ENCODE measurements at regions not wholly inside any gene's neighbourhood (a gene's known extent, or its start where the extent isn't known, plus 50 kb on each side); places are given as distances from the start of the nearest gene placed in this dataset.

DNA sequence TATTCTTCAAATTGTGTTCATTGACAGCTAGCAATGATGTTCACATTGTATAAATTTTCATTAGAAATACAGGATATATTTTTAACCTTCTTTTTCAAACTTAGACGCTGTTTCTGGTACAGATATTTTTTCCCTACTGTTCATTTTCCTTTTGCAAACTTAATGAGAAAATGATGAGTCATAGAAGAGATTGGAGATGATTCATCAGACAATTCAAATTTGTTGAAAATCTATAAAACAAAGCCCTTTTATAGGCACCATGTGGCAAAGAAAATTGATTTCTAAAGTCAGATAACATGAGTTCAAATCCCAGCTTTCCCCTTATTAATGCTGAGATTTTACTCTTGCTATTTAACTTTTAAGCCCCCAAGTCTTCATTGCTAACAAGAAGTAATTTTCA lies 728.8 kb upstream of the DDX18 start:
- H3K9me3 ChIP-seq (ENCODE audit: insufficient read depth in 2 of 2, low read depth in 1 of 2, low read length in 1 of 2): no peaks in the 10 kb centered on the region
- no peak overlapping the region for H3K9ac ChIP-seq (replicated peaks in 1 of 4; ENCODE audit: extremely low read depth in 1 of 4, low read depth in 3 of 4, low read length in 3 of 4)
- H2BK120ac ChIP-seq (replicated peaks; ENCODE audit: low read depth, low read length): no peak overlapping the region
- no peak overlapping the region for H2BK15ac ChIP-seq (ENCODE audit: low read length)
- no peaks in the 10 kb centered on the region for H4K20me1 ChIP-seq (replicated peaks in 1 of 2; ENCODE audit: control insufficient read depth in 1 of 2, insufficient read depth in 2 of 2, low read length in 2 of 2)
- H3K56ac ChIP-seq (replicated peaks; ENCODE audit: insufficient read length, low read depth, low read length): no peak overlapping the region
- H3K4me1 ChIP-seq (replicated peaks in 1 of 4; ENCODE audit: control insufficient read depth in 3 of 4, insufficient read depth in 4 of 4, low read length in 3 of 4): peaks cover 2 to 11% (median 9%) of the 10 kb centered on the region in 4 experiments; a peak in 3 of 7 replicates
- H4K91ac ChIP-seq (replicated peaks; ENCODE audit: insufficient read length, low read length): no peak overlapping the region
- no peak overlapping the region for H3K27ac ChIP-seq (ENCODE audit: low read depth, low read length)
- no peaks in the 10 kb centered on the region for H3K23me2 ChIP-seq (ENCODE audit: low read depth, low read length)
- POLR2A ChIA-PET (ENCODE audit: partially characterized antibody): no interaction called here
- FAIRE-seq: no peak
- H4K8ac ChIP-seq (ENCODE audit: extremely low read depth, insufficient read depth, low read length): no peak overlapping the region
- H3K14ac ChIP-seq (ENCODE audit: insufficient read length): no peak overlapping the region
- H3K4ac ChIP-seq (replicated peaks; ENCODE audit: insufficient read length, low read depth, low read length): no peak overlapping the region
- H3K36me3 ChIP-seq (ENCODE audit: control insufficient read depth in 2 of 4, insufficient read depth in 4 of 4, low read length in 3 of 4): no peaks in the 10 kb centered on the region
- H2BK5ac ChIP-seq (ENCODE audit: low read depth, low read length): no peak overlapping the region
- H3K18ac ChIP-seq (ENCODE audit: extremely low read depth, low read length): no peak overlapping the region
- CTCF ChIA-PET (ENCODE audit: partially characterized antibody): no interaction called here
- H2BK20ac ChIP-seq (ENCODE audit: low read length): no peak overlapping the region
- peaks cover 0 to 2% (median 0%) of the 10 kb centered on the region in 4 experiments; a peak in 2 of 7 replicates for H3K27me3 ChIP-seq (replicated peaks in 1 of 4; ENCODE audit: control insufficient read depth in 3 of 4, extremely low read depth in 1 of 4, insufficient read depth in 3 of 4, low read length in 3 of 4)
- no peak overlapping the region for H2AK5ac ChIP-seq (ENCODE audit: low read depth, low read length)
- no peak for DNase-seq (ENCODE audit: low read depth in 1 of 2, low spot score in 2 of 2)
- 95% methylated on average over 1 of the region's 1 CpG; no CpG with 5 or more reads in 1 of the 2 experiments for WGBS, 2 experiments (ENCODE audit: extremely low coverage in 1 of 2, insufficient coverage in 1 of 2, insufficient read length in 1 of 2, insufficient replicate concordance in 2 of 2, low coverage in 1 of 2, low lambda C conversion rate in 2 of 2, missing lambda C conversion rate in 1 of 2)
- H3K79me1 ChIP-seq (ENCODE audit: low read depth, low read length): no peaks in the 10 kb centered on the region
- no peak overlapping the region for H4K5ac ChIP-seq (ENCODE audit: insufficient read length, low read depth, low read length)
- no peak overlapping the region for H3K4me3 ChIP-seq (ENCODE audit: extremely low read depth in 1 of 4, insufficient read depth in 2 of 4, low read depth in 3 of 4, low read length in 4 of 4)
- H3K79me2 ChIP-seq (ENCODE audit: control insufficient read depth in 1 of 2, insufficient read depth in 2 of 2, low read length in 2 of 2): no peaks in the 10 kb centered on the region
- 0 out of 4 replicates have a peak overlapping the region, but pooled peaks of 1 of the 2 experiments have one; percentile 20 for H3K4me2 ChIP-seq (ENCODE audit: insufficient read depth in 1 of 2, low read depth in 2 of 2, low read length in 2 of 2)
- no peak overlapping the region for H3K23ac ChIP-seq (ENCODE audit: insufficient read length)
- H2AFZ ChIP-seq (ENCODE audit: low read length): no peak overlapping the region
- no peak for TF ChIP-seq SAP30 (IDR thresholded peaks at IDR 0.05; ENCODE audit: insufficient read depth, insufficient replicate concordance, low read length)
- TF ChIP-seq, protein P1, sequence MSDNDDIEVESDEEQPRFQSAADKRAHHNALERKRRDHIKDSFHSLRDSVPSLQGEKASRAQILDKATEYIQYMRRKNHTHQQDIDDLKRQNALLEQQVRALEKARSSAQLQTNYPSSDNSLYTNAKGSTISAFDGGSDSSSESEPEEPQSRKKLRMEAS (IDR thresholded peaks at IDR 0.05): no peak
- no peak for TF ChIP-seq TAF1 (IDR thresholded peaks at IDR 0.05; ENCODE audit: low read depth, low read length)
- no peak for TF ChIP-seq HDAC6 (IDR thresholded peaks at IDR 0.05; ENCODE audit: low read depth, low read length)
- TF ChIP-seq EZH2 (IDR thresholded peaks at IDR 0.05; ENCODE audit: low read depth, low read length, severe bottlenecking): no peak
- TF ChIP-seq KDM1A (IDR thresholded peaks at IDR 0.05; ENCODE audit: borderline replicate concordance, low read length): no peak
- TF ChIP-seq JUND (IDR thresholded peaks at IDR 0.05; ENCODE audit: low read length): no peak
- TF ChIP-seq TAF7 (optimal IDR thresholded peaks at IDR 0.05; ENCODE audit: borderline replicate concordance, low read depth, low read length): no peak
- TF ChIP-seq ASH2L (IDR thresholded peaks at IDR 0.05; ENCODE audit: low read length): no peak
- no peak for TF ChIP-seq TEAD4 (IDR thresholded peaks at IDR 0.05; ENCODE audit: low read depth, low read length)
- TF ChIP-seq CEBPB (IDR thresholded peaks at IDR 0.05; ENCODE audit: low read depth, low read length): no peak
- H2BK12ac ChIP-seq (ENCODE audit: low read depth, low read length): no peak overlapping the region
